ENCODE measurements at regions not wholly inside any gene's neighbourhood (a gene's known extent, or its start where the extent isn't known, plus 50 kb on each side); places are given as distances from the start of the nearest gene placed in this dataset.

DNA sequence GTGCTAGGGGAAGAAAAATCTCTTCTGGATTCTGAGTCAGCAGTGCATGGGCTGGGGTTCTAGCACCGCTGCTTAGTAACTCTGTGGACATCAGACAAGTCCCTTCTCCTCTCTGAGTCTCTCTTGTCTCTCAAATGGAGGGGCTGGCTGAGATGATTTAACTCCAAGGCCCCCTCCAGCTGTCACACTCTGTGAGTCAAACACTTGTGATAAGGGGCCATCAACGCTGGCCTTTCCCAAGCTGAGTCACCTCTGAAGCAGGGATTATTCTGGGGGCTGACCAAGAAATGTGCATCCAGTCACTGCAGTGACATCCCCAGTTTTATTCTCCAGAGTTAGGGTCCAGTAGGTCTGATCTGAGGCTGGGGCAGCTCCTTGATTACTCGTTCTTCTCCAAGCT, 110.4 kb upstream of the ZNF462 start:
- TF ChIP-seq CTCF (IDR thresholded peaks at IDR 0.05) (no peak), POLR2A (IDR thresholded peaks at IDR 0.05) (no peak)
